GM21576 (cell line): ENCODE measurements at regions not wholly inside any gene's neighbourhood (a gene's known extent, or its start where the extent isn't known, plus 50 kb on each side); places are given as distances from the start of the nearest gene placed in this dataset.

ENCODE experiments used
- ATAC-seq: cut with Tn5 transposase; IDR thresholded peaks from one replicate; pipeline ENCODE4 v1.9.1; 2021; ENCODE audit warnings: mild to moderate bottlenecking, moderate library complexity; ENCODE audit not compliant: unreplicated experiment

DNA sequence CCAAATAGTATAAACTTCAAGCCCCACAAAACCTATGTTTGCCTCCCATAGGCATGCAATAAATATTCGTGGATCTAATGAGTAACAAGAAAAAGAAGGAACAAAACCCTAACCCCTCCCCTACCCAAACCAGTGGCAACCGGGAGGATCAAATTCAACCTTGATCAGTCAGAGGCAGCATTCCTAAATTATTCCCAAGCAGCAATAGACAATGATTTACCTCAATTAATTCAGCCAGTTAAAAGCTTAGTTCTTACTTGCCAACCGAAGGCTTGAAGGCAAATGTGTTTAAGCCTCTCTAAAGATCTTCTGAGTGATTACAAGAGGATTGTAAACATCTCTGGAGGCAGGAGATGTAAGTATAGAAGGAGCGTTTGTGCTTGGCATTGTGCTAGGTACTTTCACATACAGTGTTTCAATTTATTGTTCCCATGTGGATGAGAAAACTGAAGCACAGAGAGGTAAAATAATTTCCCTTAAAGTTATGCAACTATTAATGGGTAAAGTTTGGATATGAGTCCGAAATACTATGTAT, 197.7 kb downstream of the MTX2 start:
- ATAC-seq, result no peak

DNA sequence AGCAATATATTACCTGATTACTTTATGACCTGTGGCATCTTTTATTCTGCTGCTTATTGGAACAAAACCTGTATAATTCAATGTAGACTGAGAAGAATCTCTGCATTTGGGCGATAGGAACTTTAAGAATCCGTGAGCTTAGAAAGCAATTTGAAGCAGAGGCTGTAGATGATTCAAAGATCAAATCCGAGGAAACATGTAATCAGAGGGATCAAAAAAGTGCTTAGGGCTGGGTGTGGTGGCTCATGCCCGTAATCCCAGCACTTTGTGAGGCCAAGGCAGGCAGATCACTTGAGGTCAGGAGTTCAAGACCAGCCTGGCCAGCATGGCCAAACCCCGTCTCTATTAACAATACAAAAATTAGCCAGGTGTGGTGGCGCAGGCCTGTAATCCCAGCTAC, 198.4 kb downstream of the MTX2 start:
- ATAC-seq, result no peak

DNA sequence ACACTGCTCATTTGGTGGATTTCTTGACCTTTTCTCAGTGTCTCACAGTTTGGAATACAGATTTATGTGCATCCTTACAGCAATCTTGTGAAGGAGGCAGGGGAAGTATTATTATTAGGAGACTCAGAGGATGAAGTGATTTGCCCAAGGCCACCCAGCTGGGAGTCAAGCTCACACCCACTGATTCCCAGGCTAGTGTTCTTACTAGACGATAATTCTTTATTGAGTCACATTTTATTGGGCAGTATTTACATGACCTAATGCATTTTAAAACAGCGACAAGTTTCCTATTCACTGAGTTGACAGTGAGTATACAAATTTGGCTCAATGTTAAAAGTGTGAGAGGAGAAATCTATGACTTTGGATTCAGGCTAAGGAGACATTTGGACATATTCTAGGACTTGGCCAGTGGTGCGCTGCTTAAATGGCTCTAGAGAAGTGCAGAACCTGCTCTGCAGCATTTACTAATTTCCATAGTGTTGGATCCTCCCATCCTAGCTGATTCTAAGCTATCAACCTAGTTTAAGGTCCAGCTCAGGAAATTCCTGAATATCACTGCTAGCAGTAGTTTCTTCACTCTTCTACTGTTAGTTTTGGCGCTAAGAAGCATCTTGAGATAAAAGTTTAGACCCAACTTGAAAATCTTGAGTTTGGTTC, 199.3 kb downstream of the MTX2 start:
- no peak for ATAC-seq

DNA sequence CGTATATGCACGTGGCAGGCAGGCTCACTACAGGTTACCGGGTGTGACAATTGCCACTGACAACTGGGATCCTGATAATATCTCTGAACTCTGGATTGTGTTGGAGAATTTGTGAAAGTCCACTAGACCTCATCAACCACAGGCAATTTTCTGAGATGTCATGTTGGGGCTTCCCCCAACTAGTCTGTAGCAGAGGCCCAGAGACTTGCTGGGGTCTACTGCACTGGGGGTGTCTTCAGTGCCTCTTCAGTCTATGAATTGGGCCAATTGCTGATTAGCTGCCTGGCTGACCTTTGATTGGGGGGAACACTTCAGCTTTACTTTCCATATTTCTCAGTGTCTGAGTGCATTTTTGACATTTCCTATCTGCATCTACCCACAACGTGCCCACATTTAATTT, 201.5 kb downstream of the MTX2 start:
- no peak for ATAC-seq

DNA sequence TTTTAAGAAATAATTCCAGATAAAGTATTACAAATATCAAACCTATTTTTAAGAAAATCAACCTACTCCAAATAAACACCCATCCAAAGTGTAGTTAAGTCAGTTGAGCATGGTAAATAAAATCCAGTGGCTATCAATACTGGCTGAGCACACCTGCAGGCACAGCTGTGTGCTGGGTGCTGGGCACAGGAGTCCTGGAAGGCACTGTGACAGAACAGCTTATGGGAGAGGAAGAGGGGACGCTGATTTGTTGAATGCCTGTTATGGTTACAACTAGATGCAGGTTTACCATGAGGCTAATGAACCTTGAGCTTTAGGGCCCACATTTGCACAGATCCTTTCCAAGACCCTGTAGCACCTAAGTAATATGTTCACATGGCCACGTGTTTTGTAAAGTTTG, 202.7 kb downstream of the MTX2 start:
- no peak for ATAC-seq

DNA sequence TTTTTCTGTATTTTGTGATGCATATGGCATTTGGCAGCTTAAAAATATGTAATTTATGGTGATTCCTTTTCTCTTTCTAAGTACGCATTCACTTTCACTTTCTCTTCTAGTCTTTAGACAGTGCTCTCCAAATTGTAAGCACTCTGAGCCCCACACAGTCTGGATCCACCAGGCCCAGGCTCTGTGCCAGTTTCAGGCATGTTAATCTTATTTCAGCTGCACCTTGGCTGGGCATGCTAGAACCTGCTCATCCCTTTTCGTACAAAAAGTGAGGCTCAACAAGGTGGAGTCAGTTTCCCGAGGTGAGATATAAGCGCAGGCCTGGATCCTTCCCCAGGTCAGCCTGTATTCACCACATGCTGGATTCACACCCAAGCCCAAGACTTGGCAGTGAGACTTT, 203.9 kb downstream of the MTX2 start:
- ATAC-seq, result peak; percentile 57

DNA sequence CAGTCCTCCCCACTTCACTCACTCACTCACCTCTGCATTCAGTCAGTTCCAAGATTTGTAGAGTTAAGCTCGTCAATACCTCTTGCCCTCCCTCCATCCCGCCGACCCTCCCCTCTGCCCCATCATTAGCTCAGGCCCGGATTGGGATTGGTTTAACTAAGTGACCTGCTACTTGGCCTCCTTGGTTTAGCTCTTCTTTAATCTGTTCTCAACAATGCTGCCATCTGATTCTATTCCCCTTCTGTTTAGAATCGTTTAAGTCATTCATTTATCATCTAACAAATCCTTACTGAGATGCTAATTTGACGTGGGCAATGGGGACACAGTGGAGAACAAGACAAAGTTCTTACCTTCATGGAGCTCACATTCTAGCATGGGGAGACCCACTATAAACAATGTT, 204.6 kb downstream of the MTX2 start:
- no peak for ATAC-seq

DNA sequence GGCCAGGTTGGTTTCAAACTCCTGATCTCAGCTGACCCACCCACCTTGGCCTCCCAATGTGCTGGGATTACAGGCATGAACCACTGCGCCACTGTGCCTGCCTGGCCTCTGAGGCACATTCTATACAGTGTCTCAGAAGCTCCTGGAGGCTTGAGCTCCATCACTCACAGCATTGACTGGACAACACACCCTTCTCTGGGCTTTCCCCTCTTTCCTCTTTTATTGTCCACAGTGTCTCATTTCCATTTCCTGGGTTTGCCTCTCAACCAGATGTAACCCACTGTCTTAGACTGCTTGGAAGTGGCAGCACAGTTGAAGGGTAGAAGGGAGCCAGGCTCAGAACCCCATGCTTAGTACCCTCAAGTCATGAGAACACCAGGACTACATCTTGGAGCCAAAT, 208.1 kb downstream of the MTX2 start:
- no peak for ATAC-seq

DNA sequence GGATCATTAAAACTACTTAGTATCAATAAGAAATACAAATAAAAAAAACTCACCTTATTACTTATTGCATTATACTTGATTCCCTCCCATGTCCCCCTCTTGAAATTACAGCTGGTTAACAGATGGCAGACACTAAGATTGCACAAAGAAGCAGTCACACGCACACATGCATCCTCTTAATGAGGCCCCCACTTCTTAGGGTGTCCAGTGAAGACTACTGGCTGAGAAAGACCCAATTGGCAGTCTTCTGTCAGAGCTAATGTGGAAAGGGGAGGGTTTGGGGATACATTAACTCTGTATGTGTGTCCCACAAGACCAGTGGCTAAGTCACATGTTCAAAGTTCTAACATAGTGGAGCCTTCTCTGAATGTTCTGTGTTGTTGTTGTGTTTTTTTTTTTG, 210.7 kb downstream of the MTX2 start:
- no peak for ATAC-seq

DNA sequence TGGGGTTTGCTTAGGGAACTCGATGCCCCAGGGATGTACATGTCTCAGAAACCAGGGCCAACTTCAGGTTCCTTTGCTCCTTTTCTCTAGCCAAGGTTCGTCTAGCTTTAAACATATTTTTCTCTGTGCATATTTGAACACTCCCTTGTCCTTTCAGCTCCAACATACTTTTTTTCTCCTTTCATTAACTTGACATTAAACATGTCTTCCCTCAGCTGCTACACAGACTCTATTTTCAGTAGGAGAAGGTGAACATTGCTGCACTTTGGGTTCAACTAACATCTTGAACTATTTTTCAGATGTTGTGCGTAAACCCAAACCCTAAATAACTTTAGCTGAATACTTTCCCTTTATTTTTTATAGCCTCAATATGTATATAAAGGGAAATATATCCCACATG, 212.9 kb downstream of the MTX2 start:
- no peak for ATAC-seq

DNA sequence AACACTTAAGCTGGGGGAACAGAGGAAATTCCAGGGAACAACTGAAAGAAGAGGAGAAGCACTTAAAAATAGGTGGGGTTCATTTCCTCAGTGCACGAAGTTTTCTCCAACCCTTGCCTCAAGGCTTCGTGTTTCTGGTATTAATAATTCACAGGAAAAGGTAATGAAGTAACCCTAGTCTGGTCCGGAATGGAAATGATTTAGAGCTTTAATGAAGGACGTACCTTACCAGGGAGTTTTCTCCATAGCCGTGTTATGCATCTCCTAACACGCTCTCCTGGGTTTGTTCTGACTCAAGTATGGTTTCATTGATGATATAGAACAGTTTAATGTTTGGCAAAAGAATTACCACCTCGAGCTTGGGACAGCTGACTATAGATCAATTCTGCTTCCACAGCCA, 214.2 kb downstream of the MTX2 start:
- ATAC-seq, result no peak

DNA sequence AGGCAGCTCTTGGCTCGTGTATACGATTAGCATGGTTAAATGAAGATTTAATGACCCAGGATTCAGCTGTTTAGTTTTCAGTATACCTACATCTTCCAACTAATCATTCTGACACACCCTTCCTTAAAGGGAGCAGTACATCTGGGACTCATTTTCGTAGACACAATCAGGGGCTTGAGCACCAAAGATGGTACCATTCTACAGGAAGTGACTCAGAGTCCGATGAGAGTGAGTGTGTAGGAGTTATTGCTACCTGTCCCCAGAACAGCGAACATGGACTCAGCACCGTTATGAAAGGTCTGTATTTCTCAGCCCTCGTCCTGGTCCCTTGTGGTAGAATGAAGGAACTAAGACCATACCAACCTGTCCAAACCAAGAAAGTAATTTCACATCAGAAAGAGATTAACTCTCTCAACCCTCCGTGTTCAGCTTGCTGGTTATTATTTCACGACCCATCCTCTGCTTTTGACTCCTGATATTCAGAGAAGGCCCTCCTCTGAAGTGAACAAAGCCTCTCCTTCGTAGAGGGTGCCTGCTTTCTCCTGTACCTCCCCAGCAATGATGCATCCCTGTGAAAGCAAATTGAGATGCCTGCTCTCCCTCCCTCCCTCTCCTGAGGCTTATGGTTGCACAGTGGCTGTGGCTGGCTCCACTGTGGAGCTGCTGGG, 214.8 kb downstream of the MTX2 start:
- ATAC-seq, result no peak

DNA sequence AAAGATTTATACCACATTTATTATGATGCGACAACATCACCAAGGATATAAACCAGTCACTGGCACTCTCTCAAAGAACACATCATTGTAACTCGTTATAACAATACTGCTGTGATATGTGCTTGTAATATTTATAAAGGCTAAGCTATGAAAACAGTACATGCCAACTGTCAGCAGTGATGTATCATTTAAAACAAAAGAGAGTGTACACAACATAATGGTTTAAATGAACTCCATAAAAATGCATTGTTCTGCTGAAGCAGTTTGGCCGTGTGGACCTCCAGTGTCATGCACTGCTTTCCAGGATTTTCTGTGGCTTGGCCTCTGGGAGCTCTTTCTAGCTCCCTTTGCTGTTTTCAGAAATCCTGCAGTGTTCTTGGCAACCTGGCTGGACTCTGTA, 215.6 kb downstream of the MTX2 start:
- no peak for ATAC-seq

DNA sequence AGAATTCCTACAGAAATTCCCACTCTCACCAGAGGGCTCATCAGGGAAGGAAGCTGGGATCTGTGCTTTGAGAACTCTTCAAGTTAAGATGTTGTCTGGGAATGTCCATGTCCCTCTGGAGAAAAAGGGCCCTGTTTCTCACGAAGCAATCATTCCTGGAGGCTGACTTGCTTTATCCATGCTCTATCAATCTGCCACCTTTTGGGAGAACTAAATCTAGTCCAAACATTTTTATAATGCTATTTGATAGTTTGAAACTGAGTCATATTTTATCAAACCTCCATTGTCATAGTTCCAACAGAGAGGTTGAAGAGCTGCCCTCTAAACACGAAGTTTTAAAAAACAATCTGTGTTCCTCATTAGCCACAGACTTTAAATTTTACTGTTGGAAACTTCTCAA, 219.2 kb downstream of the MTX2 start:
- no peak for ATAC-seq

DNA sequence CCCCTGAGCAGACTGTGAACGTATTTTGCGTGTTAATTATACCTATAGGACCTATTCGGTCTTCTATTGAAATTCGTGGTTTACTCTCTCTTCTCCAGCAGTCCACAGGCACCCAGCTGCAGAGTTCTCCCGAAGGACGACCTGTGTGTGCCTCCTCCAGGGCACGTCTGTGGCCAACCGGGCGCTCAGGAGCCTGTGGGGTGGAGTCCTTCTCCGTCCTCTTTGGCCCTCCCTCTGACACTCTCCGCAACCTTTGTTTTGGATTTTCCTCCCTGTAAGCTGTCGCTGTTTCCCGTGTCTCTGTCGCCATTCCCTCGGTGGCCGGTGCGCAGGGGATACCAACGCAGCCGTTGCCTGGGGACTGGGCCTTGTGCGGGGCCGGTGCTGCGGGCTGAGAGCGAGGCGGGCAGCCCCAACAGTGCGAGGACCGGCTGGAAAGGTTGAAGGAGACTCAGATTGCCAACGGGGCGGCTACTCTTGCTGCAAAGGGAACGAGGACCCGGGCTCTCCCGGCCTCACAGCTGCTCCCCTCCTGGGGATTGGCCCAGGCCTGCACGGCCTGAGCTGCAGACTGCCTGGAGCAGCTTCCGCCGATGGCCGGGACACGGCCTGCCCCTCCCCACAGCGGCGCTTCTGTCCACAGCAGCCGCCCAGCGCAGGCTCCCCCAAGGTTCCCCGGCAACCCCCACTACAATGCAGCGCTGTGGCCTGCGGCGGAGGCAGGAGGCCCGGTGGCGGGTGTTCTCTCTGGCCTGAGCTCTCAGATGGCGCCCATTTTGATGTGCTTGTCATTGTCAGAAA, 221.0 kb downstream of the MTX2 start:
- no peak for ATAC-seq

DNA sequence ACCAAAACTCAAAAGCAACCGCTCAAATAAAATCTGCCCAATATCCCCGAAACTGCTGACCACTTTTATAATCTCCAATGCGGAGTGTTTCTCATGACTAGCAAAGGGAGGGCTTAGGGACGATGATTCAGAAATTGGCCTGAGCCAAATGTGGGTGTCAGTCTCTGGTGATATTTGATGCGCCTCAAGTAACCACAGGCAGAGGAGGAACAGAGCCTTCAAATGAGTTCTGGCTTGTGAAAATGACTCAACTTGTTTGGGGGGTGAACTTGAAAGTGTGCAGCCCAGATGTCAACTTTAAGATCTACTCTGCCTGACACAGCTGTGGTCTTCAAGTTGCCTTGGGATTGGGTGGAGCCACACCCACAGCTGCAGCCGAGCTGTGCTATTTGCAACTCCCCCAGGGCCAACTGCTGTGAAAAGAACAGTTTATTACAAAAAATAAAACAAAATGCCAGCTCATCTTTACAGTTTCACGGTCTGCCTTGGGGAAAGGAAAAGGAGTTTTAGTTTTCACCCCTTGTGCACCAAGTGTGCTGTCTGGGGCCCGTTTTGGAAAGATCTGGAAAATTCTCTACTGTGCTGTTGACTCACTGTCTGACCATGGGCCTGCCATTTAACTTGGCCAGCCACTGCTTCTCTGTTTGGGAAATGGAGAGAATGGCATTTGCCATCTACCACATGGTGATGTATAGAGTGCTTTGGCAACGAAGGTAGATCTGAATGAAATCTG, 222.1 kb downstream of the MTX2 start:
- peak; percentile 92 for ATAC-seq

DNA sequence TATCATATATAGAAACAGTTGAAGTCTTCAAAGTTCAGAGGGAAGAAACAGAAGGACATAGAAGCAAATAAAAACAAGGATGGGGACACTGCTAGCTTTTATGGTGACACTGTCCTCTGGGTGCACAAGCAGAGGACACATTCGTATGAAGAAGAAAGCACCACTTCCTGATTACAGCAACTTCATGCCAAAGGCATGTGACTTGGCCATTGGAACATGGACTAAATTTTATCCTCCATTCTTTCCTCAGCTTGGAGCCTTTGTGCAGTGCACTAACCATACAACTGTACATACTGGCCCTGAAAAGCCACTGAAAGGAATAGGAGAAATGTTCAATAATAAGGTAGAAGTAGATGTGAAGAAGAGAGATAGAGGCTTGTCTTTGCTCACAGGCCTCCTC, 223.3 kb downstream of the MTX2 start:
- ATAC-seq, result no peak

DNA sequence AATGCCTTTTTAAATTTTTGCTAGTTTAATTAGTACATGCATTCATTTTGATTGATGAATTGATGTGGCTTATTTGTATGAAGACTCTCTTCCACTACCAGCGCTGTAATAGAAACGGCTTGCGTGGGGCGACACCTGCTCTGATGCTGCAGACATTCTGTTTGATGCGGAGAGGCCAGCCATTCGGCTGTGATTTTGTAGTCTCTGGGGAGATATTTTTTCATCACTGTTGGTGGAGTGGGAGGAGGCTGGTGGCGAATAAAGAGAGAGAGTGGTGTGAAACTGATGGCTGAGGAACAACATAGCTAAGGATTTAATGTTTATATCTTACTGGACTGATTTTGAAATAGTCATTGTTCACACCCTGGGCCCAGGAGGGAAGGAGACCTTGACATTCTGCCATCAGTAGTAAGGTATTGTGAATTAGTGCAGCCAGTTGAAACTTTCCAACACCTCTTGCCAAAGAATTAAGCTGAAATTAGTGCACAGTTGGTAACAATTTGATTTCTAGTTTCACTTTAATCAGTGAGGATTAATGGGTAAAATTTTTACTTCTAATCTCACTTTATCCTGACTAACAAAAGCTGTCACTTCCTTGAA, 224.1 kb downstream of the MTX2 start:
- ATAC-seq, result peak; percentile 35

DNA sequence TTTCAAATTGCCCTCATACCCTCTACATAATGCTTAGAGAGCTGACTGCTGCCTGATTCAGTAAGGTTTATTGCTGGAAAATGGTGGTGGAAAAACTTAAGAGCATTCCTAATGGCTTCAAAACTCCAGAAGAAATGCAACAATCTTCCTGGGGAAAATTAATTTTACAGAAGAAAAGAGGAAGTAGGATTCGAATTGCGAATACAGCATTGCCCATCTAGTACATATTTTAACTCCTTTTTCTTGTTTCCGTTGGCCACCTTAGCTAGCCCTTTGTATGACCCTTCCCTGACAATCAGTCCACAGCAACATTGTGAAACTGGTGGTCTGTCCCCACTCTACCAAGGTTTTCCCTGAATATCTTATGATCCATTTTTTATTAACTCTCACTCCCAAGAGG, 224.7 kb downstream of the MTX2 start:
- no peak for ATAC-seq

DNA sequence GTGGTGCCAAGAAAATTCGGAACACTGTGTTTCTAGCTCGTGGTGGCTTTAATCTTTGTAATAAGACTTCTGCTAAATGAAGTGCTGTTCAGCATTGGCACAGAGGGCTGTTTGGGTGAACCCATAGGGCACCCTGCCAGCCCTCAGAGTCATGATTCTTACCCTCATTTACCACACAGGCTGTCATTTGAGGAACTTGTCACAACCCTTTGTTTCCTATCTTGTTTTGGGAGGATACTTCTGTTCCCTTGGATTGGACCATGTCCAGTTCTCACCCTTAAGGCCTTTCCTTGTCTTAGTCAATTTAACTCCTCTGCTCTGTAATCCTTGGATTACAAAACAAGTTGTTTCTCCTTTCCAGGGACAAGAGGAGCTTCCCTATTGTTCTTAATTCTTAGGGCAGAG, 225.7 kb downstream of the MTX2 start:
- ATAC-seq, result no peak

DNA sequence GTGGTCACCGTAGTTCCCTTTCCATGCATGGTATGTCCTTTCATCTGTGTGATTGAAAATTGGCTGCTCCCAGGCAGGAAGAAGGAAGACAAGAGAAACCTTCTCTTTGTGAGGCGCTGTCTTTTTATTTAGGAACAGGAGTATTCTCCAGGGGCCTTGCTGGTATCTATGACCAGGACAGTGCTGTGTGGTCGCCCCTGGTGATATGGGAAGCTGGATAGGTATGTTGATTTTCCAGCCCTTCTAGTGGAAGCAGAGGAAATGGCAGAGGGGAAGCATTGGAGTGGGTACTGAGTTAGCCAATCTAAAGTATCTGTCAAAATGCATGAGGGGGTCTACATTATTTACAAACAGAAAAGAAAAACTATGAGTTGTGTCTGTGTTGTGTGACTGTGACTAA, 226.6 kb downstream of the MTX2 start:
- ATAC-seq, result no peak
